Hepatocyte (in vitro differentiated cells): ENCODE measurements at regions not wholly inside any gene's neighbourhood (a gene's known extent, or its start where the extent isn't known, plus 50 kb on each side); places are given as distances from the start of the nearest gene placed in this dataset.

Source experiments
- EZH2 ChIP-seq: fragments of 200-600 bp; sonication (generic); IDR thresholded peaks from 2 replicates; pipeline ENCODE4 v1.6.1; 2016; ENCODE audit warnings: antibody characterized with exemption, mild to moderate bottlenecking, borderline replicate concordance
- TF ChIP-seq, protein P1 (sequence below): fragments of 200-600 bp; sonication (generic); IDR thresholded peaks from 2 replicates; pipeline ENCODE4 v1.5.1; 2016; ENCODE audit warnings: antibody characterized with exemption, mild to moderate bottlenecking; ENCODE audit not compliant: poor library complexity

DNA sequence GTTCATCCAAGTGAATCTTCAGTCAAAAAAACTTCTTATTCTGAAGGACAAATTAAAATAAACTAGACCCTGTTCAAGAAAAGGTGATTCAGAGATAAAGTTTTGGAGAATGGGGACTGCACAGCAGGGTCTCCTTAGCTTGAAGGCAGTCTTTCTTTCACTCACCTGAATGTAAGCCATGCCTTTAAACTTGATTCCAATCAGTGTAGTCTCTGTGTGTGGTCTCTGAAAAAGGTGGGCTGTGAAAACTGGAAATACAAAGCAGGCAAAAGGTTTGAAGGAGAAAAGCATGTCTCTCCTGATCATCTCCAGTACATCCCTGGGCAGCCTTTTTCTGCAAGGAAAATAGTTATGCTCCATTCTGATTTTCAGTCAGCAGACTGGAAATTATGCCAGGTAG lies 188.0 kb upstream of the SASH1 start:
- TF ChIP-seq, protein P1, sequence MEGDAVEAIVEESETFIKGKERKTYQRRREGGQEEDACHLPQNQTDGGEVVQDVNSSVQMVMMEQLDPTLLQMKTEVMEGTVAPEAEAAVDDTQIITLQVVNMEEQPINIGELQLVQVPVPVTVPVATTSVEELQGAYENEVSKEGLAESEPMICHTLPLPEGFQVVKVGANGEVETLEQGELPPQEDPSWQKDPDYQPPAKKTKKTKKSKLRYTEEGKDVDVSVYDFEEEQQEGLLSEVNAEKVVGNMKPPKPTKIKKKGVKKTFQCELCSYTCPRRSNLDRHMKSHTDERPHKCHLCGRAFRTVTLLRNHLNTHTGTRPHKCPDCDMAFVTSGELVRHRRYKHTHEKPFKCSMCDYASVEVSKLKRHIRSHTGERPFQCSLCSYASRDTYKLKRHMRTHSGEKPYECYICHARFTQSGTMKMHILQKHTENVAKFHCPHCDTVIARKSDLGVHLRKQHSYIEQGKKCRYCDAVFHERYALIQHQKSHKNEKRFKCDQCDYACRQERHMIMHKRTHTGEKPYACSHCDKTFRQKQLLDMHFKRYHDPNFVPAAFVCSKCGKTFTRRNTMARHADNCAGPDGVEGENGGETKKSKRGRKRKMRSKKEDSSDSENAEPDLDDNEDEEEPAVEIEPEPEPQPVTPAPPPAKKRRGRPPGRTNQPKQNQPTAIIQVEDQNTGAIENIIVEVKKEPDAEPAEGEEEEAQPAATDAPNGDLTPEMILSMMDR: no peak
- TF ChIP-seq EZH2: no peak
